Hepatocyte (in vitro differentiated cells): ENCODE measurements at regions not wholly inside any gene's neighbourhood (a gene's known extent, or its start where the extent isn't known, plus 50 kb on each side); places are given as distances from the start of the nearest gene placed in this dataset.

Experiments
- EZH2 ChIP-seq: fragments of 200-600 bp; sonication (generic); IDR thresholded peaks from 2 replicates; pipeline ENCODE4 v1.6.1; 2016; ENCODE audit warnings: antibody characterized with exemption, mild to moderate bottlenecking, borderline replicate concordance
- EZH2phosphoT487 ChIP-seq: fragments of 200-600 bp; sonication (generic); IDR thresholded peaks from one replicate; pipeline ENCODE4 v1.6.1; 2018; ENCODE audit warnings: antibody characterized with exemption, mild to moderate bottlenecking, low read depth, moderate library complexity; ENCODE audit not compliant: unreplicated experiment, severe bottlenecking
- TF ChIP-seq, protein P1 (sequence below): fragments of 200-600 bp; sonication (generic); IDR thresholded peaks from 2 replicates; pipeline ENCODE4 v1.5.1; 2016; ENCODE audit warnings: antibody characterized with exemption, mild to moderate bottlenecking; ENCODE audit not compliant: poor library complexity

DNA sequence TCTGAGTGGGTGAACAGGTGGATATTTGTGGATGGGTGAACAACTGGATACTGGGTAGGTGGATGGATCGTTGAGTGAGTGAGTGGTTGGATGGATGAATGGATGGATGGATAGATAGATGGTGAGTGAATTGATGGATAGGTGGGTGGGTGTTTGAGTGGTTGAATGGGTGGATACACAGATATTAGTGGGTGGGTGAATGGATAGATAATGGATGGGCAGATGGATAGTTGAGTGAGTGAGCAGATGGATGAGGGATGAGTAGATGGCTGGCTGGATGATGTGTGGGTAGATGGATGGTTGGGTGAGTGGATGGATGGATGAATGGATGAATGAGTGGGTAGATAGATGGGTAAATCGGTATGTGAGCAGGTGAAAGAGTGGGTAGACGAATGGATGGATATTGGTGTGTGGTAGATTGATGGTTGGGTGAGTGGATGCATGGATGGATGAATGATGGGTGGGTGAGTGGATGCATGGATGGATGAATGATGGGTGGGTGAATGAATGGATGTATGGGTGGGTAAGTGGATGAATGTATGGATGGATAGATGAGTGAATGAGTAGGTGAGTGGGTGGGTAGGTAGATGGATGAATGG is 406.7 kb downstream of the MN1 start:
- TF ChIP-seq, protein P1, sequence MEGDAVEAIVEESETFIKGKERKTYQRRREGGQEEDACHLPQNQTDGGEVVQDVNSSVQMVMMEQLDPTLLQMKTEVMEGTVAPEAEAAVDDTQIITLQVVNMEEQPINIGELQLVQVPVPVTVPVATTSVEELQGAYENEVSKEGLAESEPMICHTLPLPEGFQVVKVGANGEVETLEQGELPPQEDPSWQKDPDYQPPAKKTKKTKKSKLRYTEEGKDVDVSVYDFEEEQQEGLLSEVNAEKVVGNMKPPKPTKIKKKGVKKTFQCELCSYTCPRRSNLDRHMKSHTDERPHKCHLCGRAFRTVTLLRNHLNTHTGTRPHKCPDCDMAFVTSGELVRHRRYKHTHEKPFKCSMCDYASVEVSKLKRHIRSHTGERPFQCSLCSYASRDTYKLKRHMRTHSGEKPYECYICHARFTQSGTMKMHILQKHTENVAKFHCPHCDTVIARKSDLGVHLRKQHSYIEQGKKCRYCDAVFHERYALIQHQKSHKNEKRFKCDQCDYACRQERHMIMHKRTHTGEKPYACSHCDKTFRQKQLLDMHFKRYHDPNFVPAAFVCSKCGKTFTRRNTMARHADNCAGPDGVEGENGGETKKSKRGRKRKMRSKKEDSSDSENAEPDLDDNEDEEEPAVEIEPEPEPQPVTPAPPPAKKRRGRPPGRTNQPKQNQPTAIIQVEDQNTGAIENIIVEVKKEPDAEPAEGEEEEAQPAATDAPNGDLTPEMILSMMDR = no peak
- no peak for TF ChIP-seq EZH2phosphoT487
- TF ChIP-seq EZH2 = no peak
